HG02943 (cell line): ENCODE measurements at regions not wholly inside any gene's neighbourhood (a gene's known extent, or its start where the extent isn't known, plus 50 kb on each side); places are given as distances from the start of the nearest gene placed in this dataset.

Experiments
- ATAC-seq: cut with Tn5 transposase; IDR thresholded peaks from one replicate; pipeline ENCODE4 v1.9.1; 2021; ENCODE audit warnings: mild to moderate bottlenecking, low read depth, moderate library complexity; ENCODE audit not compliant: unreplicated experiment

GRCh38 chr1:82587371-82587770 lies 786.6 kb downstream of the ADGRL2 start:
- ATAC-seq: no peak

DNA sequence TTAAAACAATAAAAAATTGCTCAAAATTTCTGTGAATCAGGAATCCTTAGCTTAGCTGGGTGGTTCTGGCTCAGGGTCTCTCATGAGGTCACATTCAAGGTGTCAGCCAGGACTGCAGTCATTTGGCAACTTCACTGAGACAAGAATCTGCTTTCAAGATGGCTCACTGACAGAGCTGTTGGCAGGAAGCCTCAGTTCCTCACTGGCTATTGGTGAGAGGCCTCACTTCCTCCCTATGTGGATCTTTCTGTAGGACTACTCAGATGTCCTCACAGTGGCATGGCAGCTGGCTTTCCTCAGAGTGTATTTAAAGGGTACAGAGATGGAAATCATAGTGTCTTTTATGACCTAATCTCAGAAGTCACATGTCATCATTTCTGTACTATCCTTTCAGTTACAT lies 785.7 kb downstream of the ADGRL2 start:
- ATAC-seq: no peak

DNA sequence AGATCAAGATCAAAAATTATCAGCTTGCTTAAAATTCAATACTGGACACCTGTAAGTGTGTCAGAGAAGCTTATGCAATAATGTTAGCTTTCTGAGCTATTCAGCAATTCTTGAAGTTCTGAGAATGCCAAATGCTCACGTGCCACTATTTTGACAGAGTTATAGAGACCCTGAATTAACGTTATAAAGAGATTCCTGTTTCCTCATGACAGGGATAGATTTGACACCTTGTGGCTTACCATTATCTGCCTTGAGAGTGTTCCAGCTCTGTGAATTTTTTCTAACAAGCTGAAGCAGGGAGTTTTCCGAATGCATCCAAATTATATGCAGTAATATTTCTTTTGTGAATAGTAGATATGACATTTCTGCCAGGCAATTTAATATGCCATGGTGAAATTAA lies 781.6 kb downstream of the ADGRL2 start:
- ATAC-seq: no peak

GRCh38 chr1:82578086-82578726 lies 777.5 kb downstream of the ADGRL2 start:
- ATAC-seq: no peak

DNA sequence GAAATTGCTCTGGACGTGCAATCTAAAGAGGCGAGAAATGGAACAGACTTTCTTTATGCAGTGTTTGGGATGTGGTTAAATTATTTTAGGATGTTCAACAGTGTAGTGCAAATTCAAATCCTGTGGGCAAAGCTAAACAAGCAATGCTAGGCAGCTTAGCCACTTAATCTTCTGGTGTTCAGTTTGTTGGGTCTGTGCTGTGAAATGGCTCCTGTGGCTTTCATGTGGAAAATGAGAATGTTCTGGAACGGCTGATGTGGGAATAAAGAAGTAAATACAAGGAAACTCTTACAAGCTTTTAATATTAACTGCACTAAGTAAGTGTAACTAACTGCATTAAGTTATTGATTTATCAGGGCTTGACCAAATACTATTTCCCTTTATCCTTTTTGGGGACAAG lies 766.6 kb downstream of the ADGRL2 start:
- ATAC-seq: no peak

DNA sequence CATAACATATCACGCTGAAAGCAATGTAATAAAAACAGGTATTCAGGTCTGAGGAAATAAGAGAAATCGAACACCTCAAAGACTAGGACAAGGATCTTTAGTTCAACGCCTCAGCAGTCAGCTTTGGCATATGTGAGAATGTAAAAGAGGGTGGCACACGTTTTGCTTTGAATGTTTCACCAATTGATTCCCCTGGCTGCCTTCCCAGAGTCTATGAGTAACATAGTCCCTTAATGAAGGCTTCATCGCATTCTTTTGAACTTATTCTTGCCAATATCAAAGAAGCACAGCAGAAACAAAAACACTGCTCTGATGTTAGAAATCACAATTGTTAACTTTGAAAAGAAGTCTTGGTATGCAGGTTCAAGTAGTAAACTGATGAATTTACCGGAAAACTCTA lies 764.8 kb downstream of the ADGRL2 start:
- no peak for ATAC-seq

DNA sequence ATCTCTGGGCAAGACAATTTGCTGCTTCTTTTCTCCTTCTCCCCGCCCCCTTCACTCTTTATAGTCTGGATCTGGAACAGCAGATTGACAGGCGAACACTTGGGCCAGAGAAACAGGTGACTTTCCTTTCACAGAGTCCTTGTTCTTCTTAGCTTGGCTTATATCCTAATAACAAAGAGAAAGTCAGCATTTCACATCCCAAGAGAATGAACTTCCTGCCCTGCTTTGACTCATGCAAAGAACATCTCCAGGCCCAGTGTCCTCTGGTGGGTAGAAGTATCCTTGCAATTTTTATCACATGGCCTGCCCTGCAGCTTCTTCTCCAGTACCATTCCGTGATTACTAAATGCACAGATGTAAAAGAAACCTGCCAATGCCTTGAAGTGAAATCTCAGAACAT lies 764.4 kb downstream of the ADGRL2 start:
- ATAC-seq: no peak

- no peak for ATAC-seq
Measured at GRCh38 chr1:82564333-82564732, 763.6 kb downstream of the ADGRL2 start.

DNA sequence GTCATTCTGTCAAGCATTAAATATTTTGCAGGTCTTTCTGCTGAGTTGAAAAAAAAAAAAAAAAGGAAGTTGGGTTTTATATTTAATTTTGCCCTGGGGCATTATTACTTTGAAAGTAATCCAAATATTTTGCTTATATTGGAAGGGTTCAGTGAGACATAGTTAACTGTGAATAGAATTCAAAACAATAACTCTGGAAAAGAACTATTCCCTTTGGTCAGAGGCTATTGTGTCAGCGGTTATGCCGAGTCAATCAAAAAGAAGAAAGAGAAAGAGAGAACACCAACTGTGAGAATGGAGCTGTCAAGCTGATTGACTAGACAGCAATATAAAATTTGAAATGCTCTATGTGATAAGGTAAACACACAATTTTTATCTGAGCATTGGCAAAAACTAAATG lies 761.7 kb downstream of the ADGRL2 start:
- ATAC-seq: no peak

DNA sequence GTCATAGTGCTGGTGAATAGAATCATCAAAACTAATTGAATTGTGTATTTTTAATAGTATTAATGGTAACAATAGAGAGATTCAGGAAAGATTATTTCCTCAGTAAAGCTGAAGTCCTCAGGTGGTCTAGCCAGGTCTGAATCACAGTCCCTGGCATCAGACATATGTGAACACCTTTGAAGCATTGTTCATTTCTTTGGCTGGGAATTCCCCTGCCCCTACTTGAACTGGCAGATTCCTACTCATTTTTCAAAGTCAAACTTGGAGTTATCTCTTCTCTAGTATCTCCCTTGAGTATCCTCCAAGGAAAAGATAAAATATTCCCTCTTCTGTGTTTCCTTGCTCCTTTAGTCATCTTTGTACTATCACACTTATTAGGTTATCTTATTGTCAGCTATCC lies 759.8 kb downstream of the ADGRL2 start:
- ATAC-seq: no peak

- no peak for ATAC-seq
Measured at GRCh38 chr1:82555501-82555900, 754.8 kb downstream of the ADGRL2 start.

- no peak for ATAC-seq
Measured at GRCh38 chr1:82549841-82550240, 749.1 kb downstream of the ADGRL2 start.

- no peak for ATAC-seq
Measured at GRCh38 chr1:82542766-82543165, 742.0 kb downstream of the ADGRL2 start.

DNA sequence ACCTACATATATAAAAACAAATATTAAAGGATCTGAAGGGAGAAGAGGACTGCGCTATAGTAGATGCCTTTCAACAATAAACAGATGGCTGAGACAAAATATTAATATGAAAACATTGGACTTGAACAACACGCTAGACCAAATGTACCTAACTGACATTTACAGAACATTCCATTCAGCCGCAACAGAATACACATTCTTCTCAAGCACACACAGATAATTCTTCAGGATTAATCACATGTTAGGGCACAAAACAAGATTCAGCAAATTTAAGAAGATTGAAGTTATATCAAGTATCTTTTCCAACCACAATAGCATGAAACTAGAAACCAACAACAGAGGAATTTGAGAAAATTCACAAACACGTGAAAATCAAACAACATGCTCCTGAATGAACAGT lies 741.4 kb downstream of the ADGRL2 start:
- no peak for ATAC-seq

GRCh38 chr1:82540006-82540405 lies 739.3 kb downstream of the ADGRL2 start:
- ATAC-seq: no peak

DNA sequence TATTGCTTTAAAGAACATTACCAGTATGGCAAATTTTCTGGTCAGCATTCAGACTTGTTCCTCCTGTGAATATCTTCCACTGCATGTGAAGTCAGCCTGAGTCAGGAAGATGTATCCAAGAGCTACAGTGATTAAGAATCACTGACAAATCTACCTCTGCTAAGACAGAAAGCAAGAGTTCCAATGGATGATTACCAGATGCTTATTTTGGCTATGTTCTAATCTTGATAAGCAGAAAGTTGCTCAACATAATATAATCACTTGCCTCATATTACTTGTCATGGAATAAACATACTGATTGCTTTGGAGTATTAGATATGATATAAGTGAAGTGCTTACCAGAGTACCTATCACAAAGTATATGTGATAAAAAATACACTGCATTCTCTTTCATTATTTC lies 738.1 kb downstream of the ADGRL2 start:
- ATAC-seq: no peak

GRCh38 chr1:82534996-82535395 lies 734.3 kb downstream of the ADGRL2 start:
- ATAC-seq: no peak

- no peak for ATAC-seq
Measured at GRCh38 chr1:82525378-82525777, 724.6 kb downstream of the ADGRL2 start.

GRCh38 chr1:82520611-82521010 lies 719.9 kb downstream of the ADGRL2 start:
- ATAC-seq: no peak

GRCh38 chr1:82517586-82517985 lies 716.9 kb downstream of the ADGRL2 start:
- no peak for ATAC-seq

DNA sequence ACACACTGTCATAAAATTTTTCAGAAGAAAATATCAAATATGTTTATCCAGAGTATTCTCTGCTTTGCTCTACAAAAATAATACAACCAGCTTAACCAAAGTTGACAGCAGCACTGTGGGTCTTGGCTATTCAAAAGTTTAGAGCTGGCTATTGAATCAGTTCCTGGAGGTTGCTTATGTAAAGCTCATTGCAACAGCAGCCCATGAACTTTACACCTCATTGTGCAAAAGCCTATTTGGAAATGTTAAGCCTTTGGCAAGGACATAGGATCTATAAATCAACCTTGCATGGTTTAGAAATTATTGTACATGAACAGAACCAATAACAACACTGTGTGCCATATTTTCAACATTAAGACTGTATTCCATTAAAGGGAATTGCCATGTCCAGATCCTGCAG lies 714.9 kb downstream of the ADGRL2 start:
- ATAC-seq: no peak

- ATAC-seq: no peak
Measured at GRCh38 chr1:82511441-82511840, 710.7 kb downstream of the ADGRL2 start.

GRCh38 chr1:82510431-82510830 lies 709.7 kb downstream of the ADGRL2 start:
- ATAC-seq: no peak
